Vagina (tissue), 2 donors: ENCODE measurements at regions not wholly inside any gene's neighbourhood (a gene's known extent, or its start where the extent isn't known, plus 50 kb on each side); places are given as distances from the start of the nearest gene placed in this dataset.

Experiments
- POLR2A ChIP-seq, 2 donors: fragments of 450-650 bp; IDR thresholded peaks; one replicate each; pipeline ENCODE4 v1.6.1; 2017; ENCODE audit warnings: antibody characterized with exemption in 2 of 2, mild to moderate bottlenecking in 2 of 2, moderate library complexity in 2 of 2
- POLR2AphosphoS5 ChIP-seq, 2 donors: sonication (generic); formaldehyde crosslinking; IDR thresholded peaks; one replicate each; pipeline ENCODE4 v1.9.0; 2017; ENCODE audit warnings: antibody characterized with exemption in 2 of 2, mild to moderate bottlenecking in 2 of 2, low read depth in 1 of 2; ENCODE audit not compliant: insufficient read depth in 1 of 2
- TF ChIP-seq, protein P1 (sequence below), 3 experiments: fragments of 450-650 bp in 2 of 3; fragments of 200-600 bp in 1 of 3; sonication (generic) in 1 of 3; IDR thresholded peaks; one replicate each; pipeline ENCODE4 v1.5.1; 2017 to 2019; ENCODE audit warnings: antibody characterized with exemption in 3 of 3, mild to moderate bottlenecking in 2 of 3, moderate library complexity in 2 of 3

DNA sequence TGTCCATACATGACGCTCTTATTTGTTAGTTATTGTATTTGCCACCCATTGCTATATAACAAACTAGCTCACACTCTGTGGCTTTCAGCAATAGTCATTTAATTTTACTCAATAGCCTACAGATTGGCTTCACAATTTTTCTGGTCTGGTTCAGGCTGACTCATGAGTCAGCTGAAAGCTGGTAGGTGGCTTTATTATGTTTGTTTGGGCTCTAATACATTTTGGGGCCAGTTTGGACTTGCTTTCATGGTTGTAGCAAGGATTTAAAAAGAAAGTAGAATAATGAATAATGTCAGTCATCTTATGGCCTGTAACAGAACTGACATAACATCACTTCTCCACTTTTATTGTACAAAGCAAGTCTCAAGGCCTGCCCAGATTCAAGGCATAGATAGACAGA, 338.7 kb downstream of the LRRIQ3 start:
- TF ChIP-seq, protein P1, sequence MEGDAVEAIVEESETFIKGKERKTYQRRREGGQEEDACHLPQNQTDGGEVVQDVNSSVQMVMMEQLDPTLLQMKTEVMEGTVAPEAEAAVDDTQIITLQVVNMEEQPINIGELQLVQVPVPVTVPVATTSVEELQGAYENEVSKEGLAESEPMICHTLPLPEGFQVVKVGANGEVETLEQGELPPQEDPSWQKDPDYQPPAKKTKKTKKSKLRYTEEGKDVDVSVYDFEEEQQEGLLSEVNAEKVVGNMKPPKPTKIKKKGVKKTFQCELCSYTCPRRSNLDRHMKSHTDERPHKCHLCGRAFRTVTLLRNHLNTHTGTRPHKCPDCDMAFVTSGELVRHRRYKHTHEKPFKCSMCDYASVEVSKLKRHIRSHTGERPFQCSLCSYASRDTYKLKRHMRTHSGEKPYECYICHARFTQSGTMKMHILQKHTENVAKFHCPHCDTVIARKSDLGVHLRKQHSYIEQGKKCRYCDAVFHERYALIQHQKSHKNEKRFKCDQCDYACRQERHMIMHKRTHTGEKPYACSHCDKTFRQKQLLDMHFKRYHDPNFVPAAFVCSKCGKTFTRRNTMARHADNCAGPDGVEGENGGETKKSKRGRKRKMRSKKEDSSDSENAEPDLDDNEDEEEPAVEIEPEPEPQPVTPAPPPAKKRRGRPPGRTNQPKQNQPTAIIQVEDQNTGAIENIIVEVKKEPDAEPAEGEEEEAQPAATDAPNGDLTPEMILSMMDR (IDR thresholded peaks at IDR 0.05), result no peak
- TF ChIP-seq POLR2A (IDR thresholded peaks at IDR 0.05) (no peak), POLR2AphosphoS5 (IDR thresholded peaks at IDR 0.05; ENCODE audit: insufficient read depth in 1 of 2, low read depth in 1 of 2) (no peak)
